Mesodermal cell (in vitro differentiated cells): ENCODE measurements at regions not wholly inside any gene's neighbourhood (a gene's known extent, or its start where the extent isn't known, plus 50 kb on each side); places are given as distances from the start of the nearest gene placed in this dataset.

Experiments used
- H3K27ac ChIP-seq: 2 replicates; pipeline ENCODE4 v1.7.0; 2013; ENCODE audit warnings: mild to moderate bottlenecking, low read depth, low read length, moderate library complexity; ENCODE audit not compliant: severe bottlenecking
- H3K36me3 ChIP-seq: 2 replicates; pipeline ENCODE4 v1.7.1; 2013; ENCODE audit warnings: mild to moderate bottlenecking, low read length, moderate library complexity; ENCODE audit not compliant: control insufficient read depth, insufficient read depth
- H3K4me1 ChIP-seq: one replicate; pipeline ENCODE4 v1.7.1; 2013; ENCODE audit warnings: mild to moderate bottlenecking, low read length; ENCODE audit not compliant: insufficient read depth, control insufficient read depth, poor library complexity, severe bottlenecking
- H3K4me3 ChIP-seq: 2 replicates; pipeline ENCODE4 v1.7.0; 2013; ENCODE audit warnings: low read length, control low read depth, mild to moderate bottlenecking; ENCODE audit not compliant: insufficient read depth, poor library complexity, severe bottlenecking; ENCODE audit errors: extremely low read depth
- H3K9me3 ChIP-seq: 2 replicates; pipeline ENCODE4 v1.7.1; 2013; ENCODE audit warnings: mild to moderate bottlenecking, low read length, moderate library complexity; ENCODE audit not compliant: control insufficient read depth
- WGBS, 2 experiments: methylation state at CpG; one replicate each; pipeline ENCODE4 v1.1.5; 2013; ENCODE audit warnings: missing lambda C conversion rate in 2 of 2; ENCODE audit not compliant: insufficient coverage in 2 of 2; 5-methylcytosine and 5-hydroxymethylcytosine counted together

- no peak overlapping the region for H3K4me3 ChIP-seq
- peak overlapping the region; percentile 19 for H3K27ac ChIP-seq
- H3K9me3 ChIP-seq = no peaks in the 10 kb centered on the region
Observed at GRCh38 chr21:27831816-27832569, 865.1 kb upstream of the ADAMTS5 start.

GRCh38 chr21:27831177-27831576 is 864.3 kb upstream of the ADAMTS5 start:
- Histone ChIP-seq H3K4me1 (peaks cover 6% of the 10 kb centered on the region), H3K4me3 (no peak overlapping the region), H3K36me3 (no peaks in the 10 kb centered on the region), H3K9me3 (no peaks in the 10 kb centered on the region), H3K27ac (no peak overlapping the region)
- WGBS, 2 experiments = no CpG with 5 or more reads among the region's 1 CpG

More at GRCh38 chr21:27831816-27832569, 865.1 kb upstream of the ADAMTS5 start:
- 74 to 92% methylated on average over 2 of the region's 3 CpGs for WGBS, 2 experiments
- H3K36me3 ChIP-seq = no peaks in the 10 kb centered on the region
- peaks cover 6% of the 10 kb centered on the region for H3K4me1 ChIP-seq

- no peak overlapping the region for H3K27ac ChIP-seq
- WGBS, 2 experiments = 100% methylated on average over 1 of the region's 3 CpGs; no CpG with 5 or more reads in 1 of the 2 experiments
- no peaks in the 10 kb centered on the region for H3K9me3 ChIP-seq
- H3K4me1 ChIP-seq = peaks cover 6% of the 10 kb centered on the region
- no peak overlapping the region for H3K4me3 ChIP-seq
- H3K36me3 ChIP-seq = no peaks in the 10 kb centered on the region
Observed at GRCh38 chr21:27827972-27828371, 861.1 kb upstream of the ADAMTS5 start.

GRCh38 chr21:27825035-27825434 is 858.1 kb upstream of the ADAMTS5 start:
- H3K4me3 ChIP-seq = no peak overlapping the region
- H3K36me3 ChIP-seq = no peaks in the 10 kb centered on the region
- 87 to 89% methylated on average over 5 of the region's 5 CpGs for WGBS, 2 experiments
- no peaks in the 10 kb centered on the region for H3K4me1 ChIP-seq
- no peak overlapping the region for H3K27ac ChIP-seq
- H3K9me3 ChIP-seq = no peaks in the 10 kb centered on the region

GRCh38 chr21:27823652-27824201 is 856.8 kb upstream of the ADAMTS5 start:
- Histone ChIP-seq H3K27ac (no peak overlapping the region), H3K9me3 (no peaks in the 10 kb centered on the region), H3K36me3 (no peaks in the 10 kb centered on the region), H3K4me3 (no peak overlapping the region), H3K4me1 (no peaks in the 10 kb centered on the region)
- 85 to 98% methylated on average over 5 to 7 of the region's 8 CpGs for WGBS, 2 experiments

GRCh38 chr21:27820342-27820741 is 853.5 kb upstream of the ADAMTS5 start:
- Histone ChIP-seq H3K4me3 (no peak overlapping the region), H3K4me1 (no peaks in the 10 kb centered on the region), H3K27ac (no peak overlapping the region), H3K36me3 (no peaks in the 10 kb centered on the region), H3K9me3 (no peaks in the 10 kb centered on the region)
- WGBS, 2 experiments = no CpG with 5 or more reads among the region's 1 CpG

GRCh38 chr21:27819299-27819698 is 852.4 kb upstream of the ADAMTS5 start:
- no peaks in the 10 kb centered on the region for H3K4me1 ChIP-seq
- H3K9me3 ChIP-seq = no peaks in the 10 kb centered on the region
- no peak overlapping the region for H3K27ac ChIP-seq
- no peak overlapping the region for H3K4me3 ChIP-seq
- no CpG with 5 or more reads among the region's 3 CpGs for WGBS, 2 experiments
- no peaks in the 10 kb centered on the region for H3K36me3 ChIP-seq

- WGBS, 2 experiments = 97 to 100% methylated on average over 2 to 4 of the region's 4 CpGs
- no peaks in the 10 kb centered on the region for H3K9me3 ChIP-seq
- no peak overlapping the region for H3K27ac ChIP-seq
- no peak overlapping the region for H3K4me3 ChIP-seq
- H3K36me3 ChIP-seq = no peaks in the 10 kb centered on the region
- no peaks in the 10 kb centered on the region for H3K4me1 ChIP-seq
Observed at GRCh38 chr21:27818847-27819246, 852.0 kb upstream of the ADAMTS5 start.

- H3K4me1 ChIP-seq = no peaks in the 10 kb centered on the region
- 92 to 95% methylated on average over 2 to 4 of the region's 5 CpGs for WGBS, 2 experiments
- no peak overlapping the region for H3K27ac ChIP-seq
- H3K4me3 ChIP-seq = no peak overlapping the region
- H3K36me3 ChIP-seq = no peaks in the 10 kb centered on the region
- no peaks in the 10 kb centered on the region for H3K9me3 ChIP-seq
Observed at GRCh38 chr21:27817902-27818623, 851.2 kb upstream of the ADAMTS5 start.

- 100% methylated on average over 1 of the region's 1 CpG; no CpG with 5 or more reads in 1 of the 2 experiments for WGBS, 2 experiments
- Histone ChIP-seq H3K4me1 (no peaks in the 10 kb centered on the region), H3K4me3 (no peak overlapping the region), H3K36me3 (no peaks in the 10 kb centered on the region), H3K9me3 (no peaks in the 10 kb centered on the region), H3K27ac (no peak overlapping the region)
Observed at GRCh38 chr21:27817074-27817473, 850.2 kb upstream of the ADAMTS5 start.
